T-helper 9 cell (primary cell): ENCODE measurements at regions not wholly inside any gene's neighbourhood (a gene's known extent, or its start where the extent isn't known, plus 50 kb on each side); places are given as distances from the start of the nearest gene placed in this dataset.

Experiments
- DNase-seq: peaks from one replicate; pipeline ENCODE4 v3.0.0-alpha.2; 2020

- DNase-seq = no peak
Observed at GRCh38 chr2:82576656-82577055, 1882.4 kb downstream of the SUCLG1 start.

GRCh38 chr2:82539280-82539621 is 1919.8 kb downstream of the SUCLG1 start:
- no peak for DNase-seq

GRCh38 chr2:82538590-82539279 is 1920.3 kb downstream of the SUCLG1 start:
- DNase-seq = no peak

- no peak for DNase-seq
Observed at GRCh38 chr2:82528288-82528687, 1930.8 kb downstream of the SUCLG1 start.

- DNase-seq = no peak
Observed at GRCh38 chr2:82527124-82527523, 1932.0 kb downstream of the SUCLG1 start.

GRCh38 chr2:82526277-82526676 is 1932.8 kb downstream of the SUCLG1 start:
- DNase-seq = no peak

- DNase-seq = no peak
Observed at GRCh38 chr2:82525744-82526143, 1933.3 kb downstream of the SUCLG1 start.

GRCh38 chr2:82524826-82525225 is 1934.3 kb downstream of the SUCLG1 start:
- no peak for DNase-seq

- DNase-seq = no peak
Observed at GRCh38 chr2:82511894-82512293, 1947.2 kb downstream of the SUCLG1 start.

GRCh38 chr2:82508702-82509101 is 1950.4 kb downstream of the SUCLG1 start:
- no peak for DNase-seq

GRCh38 chr2:82507657-82508056 is 1951.4 kb downstream of the SUCLG1 start:
- no peak for DNase-seq

GRCh38 chr2:82501217-82501616 is 1957.9 kb downstream of the SUCLG1 start:
- DNase-seq = no peak

- DNase-seq = no peak
Observed at GRCh38 chr2:82498777-82499443, 1960.2 kb downstream of the SUCLG1 start.

- DNase-seq = no peak
Observed at GRCh38 chr2:82494739-82495138, 1964.3 kb downstream of the SUCLG1 start.

- DNase-seq = no peak
Observed at GRCh38 chr2:82491591-82491990, 1967.5 kb downstream of the SUCLG1 start.

- DNase-seq = no peak
Observed at GRCh38 chr2:82487354-82487753, 1971.7 kb downstream of the SUCLG1 start.

GRCh38 chr2:82485701-82486100 is 1973.4 kb downstream of the SUCLG1 start:
- no peak for DNase-seq

GRCh38 chr2:82481207-82481606 is 1977.9 kb downstream of the SUCLG1 start:
- no peak for DNase-seq

- DNase-seq = no peak
Observed at GRCh38 chr2:82478641-82479040, 1980.4 kb downstream of the SUCLG1 start.

GRCh38 chr2:82476094-82476493 is 1983.0 kb downstream of the SUCLG1 start:
- no peak for DNase-seq

- no peak for DNase-seq
Observed at GRCh38 chr2:82428251-82428650, 2030.8 kb downstream of the SUCLG1 start.

GRCh38 chr2:82412021-82412420 is 2047.1 kb downstream of the SUCLG1 start:
- DNase-seq = no peak

- DNase-seq = no peak
Observed at GRCh38 chr2:82411071-82411470, 2048.0 kb downstream of the SUCLG1 start.

GRCh38 chr2:82395531-82395930 is 2063.5 kb downstream of the SUCLG1 start:
- DNase-seq = no peak

- no peak for DNase-seq
Observed at GRCh38 chr2:82391386-82391785, 2067.7 kb downstream of the SUCLG1 start.
